COR-L47 (cell line): ENCODE measurements at regions not wholly inside any gene's neighbourhood (a gene's known extent, or its start where the extent isn't known, plus 50 kb on each side); places are given as distances from the start of the nearest gene placed in this dataset.

ENCODE experiments used
- DNase-seq: peaks from one replicate; lab custom pipeline; 2025; lab: John Stamatoyannopoulos, UW

DNA sequence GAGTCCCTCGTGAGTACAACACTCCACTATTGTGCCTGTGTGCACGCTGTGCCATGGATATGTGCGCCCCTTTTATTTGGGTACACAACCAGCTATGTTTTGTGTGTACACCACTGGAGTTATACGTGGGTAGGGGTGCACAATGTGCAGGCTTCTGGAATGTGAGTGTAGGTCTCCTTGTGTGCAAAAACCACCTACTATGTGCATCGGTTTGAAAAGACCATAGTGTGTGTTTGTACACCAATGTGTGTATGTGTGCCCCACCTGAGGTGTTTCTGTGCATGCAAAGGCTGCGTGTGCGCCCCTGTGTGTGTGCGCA lies 86.4 kb upstream of the ALDH1L1 start:
- no peak for DNase-seq

DNA sequence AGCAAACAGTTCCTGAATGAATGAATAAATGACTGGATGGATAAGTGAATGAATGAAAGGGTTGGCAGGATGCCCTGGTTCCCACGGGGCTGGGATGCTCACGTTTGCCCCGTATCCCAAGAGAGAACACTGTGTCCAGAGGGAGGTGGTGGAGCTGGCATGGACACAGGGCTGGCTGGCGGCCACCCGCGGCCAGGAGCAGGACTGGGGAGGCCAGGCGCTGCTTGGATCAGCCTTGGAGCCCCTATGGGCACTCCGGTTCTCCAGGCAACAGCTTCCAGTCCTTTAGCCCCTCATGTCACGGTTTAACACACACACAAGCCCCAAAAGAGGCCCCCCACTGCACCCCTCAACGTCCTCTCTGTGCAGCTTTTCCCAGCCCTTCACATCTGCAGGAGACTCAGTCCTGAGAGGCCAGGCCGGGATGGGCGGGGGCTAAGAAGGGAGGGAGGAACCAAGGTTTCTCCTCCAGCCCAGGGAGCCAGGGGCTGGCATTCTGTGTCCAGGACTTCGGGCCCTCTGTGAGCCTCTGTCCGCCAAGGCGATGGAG lies 86.0 kb upstream of the ALDH1L1 start:
- DNase-seq = no peak

DNA sequence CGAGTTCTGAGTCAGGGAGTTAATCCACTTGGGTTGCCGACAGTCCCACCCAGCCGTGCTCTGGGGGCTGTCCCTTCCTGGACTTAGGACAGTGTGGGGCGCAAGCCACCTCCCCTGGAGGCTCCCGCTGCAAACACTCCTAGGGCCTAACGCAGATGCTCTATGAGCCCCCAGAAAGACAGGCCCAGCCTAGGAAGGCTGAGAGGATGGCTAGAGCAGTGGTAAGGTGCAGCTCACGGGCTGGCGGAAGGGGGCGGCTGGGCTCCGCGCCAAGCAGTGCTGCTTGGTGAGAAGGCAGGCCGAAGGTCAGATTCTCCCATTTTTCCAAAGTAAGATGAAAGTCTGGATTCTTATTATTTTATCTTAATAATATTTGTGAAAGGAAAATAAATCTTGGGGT lies 84.6 kb upstream of the ALDH1L1 start:
- DNase-seq = no peak

DNA sequence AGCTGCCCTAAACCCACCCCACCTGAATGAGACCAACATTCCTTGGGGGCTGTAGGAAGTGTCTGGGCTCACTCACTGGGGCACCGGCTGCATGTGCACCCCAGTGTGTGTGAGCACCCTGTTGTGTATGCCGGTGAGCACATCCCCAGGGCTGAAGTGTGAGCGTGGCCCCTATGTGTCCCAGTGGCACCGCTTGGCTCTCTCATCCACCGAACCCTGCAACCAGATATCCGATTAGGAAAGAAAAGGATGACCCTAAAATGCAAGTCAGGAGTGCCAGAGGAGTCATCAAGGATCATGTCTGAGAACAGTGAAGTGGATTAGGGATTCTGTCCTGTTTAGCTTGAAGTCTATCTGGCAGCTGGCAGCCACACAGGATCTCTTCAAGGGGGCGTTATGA lies 84.0 kb upstream of the ALDH1L1 start:
- DNase-seq = no peak

DNA sequence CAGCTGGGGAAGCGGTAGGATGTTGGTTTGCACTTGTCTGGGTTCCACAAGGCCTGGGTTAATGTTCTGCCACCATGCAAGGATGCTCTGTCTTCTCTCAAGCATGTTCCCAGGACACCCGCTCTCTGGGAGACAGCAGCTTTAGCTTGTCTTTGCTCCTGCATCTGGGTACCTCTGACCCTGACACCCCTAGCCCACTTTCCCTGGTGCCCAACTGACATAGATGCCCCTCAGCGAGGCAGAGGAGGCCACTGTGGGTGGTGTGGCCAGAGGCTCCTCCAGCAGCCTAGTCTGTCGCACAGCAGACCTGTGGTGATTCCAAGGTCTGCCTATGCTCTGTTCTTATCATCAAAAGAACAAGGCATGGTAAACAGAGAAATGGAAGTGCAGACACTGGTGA lies 83.6 kb upstream of the ALDH1L1 start:
- DNase-seq = no peak

DNA sequence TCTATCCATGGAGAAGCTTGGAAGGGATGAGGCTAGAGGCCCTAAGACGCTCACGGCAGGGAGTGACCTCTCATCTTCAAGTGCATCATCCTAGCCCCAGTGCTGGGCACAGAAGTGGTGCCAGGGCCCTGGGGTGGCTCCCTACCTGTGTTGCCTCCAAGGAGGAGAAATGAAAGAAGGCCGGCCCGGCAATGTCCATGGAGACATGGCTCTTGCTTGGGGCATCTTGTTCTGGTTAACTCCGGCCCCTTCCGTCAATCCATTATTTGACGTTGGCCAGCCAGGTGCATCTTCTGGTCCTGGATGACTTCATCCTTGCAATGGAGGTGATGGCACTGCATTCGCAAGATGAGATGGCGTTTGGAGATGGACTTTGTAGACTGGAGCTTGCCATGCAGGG lies 83.2 kb upstream of the ALDH1L1 start:
- no peak for DNase-seq

DNA sequence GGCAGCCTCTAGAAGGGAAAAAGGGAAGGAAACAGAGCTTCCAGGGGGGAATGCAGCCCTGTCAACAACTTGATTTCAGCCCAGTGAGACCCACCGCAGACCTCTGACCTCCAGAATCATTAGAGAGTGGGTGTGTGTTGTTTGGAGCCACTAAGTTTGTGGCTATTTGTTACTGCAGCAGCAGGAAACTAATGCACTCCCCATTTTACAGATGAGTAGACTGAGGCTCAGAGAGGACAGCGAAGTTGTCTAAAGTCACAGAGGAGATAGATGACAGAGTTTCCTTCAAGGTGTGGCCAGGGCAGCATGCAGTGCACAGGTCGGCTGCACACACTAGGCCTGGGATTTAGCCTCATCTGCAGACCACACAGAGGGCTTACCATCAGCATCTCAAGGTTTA lies 81.8 kb upstream of the ALDH1L1 start:
- DNase-seq = no peak

DNA sequence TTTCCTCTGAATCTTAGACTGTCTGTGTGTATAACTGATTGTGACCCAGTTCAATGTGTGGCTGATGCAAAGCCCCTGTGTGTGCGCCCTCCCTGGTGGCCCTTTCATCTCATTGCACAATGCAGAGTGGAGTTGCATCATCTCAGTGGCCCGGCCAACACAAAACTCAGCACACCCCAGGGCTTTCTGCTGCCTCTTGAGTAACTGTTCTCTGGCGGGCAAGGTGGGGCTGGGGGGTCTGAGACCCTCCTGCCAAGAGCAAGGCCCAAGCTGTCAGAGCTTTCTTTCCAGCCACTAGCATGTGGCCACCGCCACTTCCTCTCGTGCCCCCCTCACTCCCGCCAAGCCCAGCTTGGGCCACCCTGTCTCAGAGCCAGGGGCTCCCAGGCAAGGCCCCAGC lies 80.7 kb upstream of the ALDH1L1 start:
- DNase-seq = no peak

DNA sequence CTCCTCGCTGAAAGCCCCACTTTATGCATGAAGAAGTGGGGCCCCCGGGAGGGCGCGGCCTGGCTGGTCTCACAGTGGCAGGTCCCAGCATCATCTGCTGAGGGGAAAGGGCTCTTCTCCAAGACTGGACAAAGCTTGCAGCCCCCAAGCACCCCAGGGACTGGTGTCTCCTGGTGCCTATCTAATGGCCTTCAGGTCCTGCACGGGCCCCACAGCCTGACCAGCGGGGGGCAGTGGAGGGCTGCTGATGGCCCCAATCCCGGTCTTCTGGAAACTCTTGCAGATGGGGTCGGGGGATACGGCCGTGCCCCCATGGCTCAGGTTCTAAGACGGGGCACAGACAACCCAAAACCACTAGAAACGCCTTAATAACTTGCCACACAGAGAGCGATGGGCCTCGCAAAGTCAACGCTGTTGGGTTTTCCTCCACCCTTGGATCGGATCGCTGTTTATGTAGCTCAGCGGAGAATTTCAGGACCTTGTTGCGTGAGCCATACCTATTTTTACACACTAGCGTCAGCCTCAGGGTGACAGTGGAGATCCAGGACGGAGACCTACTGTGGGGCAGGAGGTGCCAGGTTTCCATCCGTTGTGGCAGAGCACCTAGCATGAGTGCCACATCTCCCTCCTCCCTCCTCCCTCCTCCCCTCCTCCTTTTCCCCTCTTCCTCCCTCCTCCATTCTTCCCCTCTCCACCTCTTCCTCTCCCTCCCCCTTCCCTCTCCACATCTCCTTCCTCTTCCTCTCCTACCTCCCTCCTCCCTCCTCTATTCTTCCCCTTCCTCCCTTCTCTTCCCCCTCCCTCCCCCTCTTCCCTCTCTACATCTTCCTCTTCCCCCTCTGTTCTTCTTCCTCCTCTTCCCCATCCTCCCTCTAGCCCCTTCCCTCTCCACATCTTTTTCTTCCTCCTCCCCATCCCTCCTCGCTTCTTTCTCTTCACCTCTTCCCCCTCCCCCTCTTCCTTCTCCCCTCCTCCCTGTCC lies 79.3 kb upstream of the ALDH1L1 start:
- DNase-seq = no peak

DNA sequence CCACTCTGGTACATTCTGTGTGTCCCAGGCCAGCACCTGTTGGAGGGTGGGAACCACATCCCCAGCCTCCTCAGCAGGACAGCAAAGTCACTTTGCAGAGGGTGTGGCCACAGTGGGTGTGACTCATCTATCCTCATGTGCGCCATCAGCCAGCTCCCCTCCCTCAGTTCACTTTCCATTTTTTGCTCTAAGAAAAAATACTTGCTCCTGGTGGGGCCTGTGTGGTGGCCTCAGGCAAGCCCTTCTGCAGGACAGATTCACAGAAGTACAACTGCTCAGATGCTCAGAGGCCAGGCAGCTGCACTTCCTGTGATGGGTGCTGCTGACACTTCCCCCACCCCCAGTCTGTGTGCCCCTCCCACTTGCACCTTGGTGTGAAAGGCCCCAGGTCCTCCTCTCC lies 78.3 kb upstream of the ALDH1L1 start:
- no peak for DNase-seq

DNA sequence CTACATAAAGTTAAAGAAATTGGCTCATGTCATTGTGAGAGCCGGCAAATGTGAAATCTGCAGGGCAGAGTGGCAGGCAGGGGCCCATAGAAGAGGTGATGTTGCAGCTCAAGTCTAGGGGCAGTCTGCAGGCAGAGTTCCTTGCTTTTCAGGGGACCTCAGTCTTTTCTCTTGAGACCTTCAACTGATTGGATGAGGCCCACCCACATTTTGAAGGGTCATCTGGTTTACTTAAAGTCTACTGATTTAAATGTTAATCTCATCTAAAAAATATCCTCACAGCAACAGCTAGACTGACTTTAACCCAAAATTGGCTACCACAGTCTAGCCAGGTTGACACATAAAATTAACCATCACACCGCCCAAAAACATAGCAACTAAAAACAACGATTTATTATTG lies 77.6 kb upstream of the ALDH1L1 start:
- no peak for DNase-seq

DNA sequence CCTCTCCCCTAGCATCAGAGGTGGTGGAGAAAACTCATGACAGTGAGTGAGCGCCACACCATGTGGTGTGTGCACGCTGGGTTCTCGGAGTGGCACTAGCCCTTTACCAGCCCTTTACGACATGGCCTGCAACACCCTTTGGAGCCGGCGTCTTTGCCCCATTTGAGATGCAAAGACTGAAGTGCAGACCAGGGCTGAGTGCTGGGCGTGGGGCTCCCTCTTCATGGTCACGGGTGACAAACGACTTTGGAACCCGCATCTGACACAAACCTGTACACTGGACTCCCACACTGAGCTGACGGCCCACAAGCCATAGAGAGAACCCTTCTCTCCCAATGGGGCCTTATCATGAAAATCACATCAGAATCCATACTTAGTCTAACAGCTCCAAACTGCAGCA lies 76.8 kb upstream of the ALDH1L1 start:
- DNase-seq = no peak

DNA sequence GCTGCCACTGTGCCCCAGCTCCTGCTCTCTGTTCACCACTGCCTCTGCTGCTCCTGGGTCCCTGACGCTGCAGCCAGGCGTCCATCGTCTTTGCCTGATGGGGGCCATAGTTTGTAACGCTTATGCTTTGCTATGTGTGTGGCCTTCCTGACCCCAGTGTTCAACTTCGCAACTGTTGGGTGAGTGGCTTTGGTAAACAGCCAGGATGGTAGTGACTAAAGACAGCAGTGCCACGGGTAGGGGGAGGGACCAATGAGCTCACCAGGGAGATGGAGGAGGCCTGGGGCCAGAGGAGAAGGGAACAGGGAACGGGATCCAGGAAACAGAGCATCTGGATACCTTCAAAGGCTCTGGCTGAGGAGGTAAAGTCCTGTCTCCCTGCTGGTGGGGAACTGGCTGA lies 75.9 kb upstream of the ALDH1L1 start:
- no peak for DNase-seq

DNA sequence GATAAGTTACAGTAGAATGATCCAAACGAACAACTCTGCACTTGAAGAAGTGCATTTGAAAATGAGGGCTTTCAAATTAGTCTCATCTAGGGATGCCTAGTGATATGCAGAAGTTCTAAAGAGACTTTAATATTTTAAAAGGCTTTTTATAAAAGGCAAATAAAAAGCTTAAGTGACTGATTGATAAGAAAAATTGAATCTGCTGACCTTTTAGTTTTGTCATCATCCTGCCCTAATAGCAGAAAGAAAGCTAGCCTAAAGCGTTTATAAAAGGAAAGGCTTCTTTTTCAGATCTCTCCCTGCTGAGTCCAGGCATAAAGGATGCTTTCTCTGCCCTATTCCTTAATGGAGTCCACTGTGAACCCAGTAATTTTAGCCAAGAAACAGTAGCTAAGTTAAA lies 72.7 kb upstream of the ALDH1L1 start:
- DNase-seq = no peak

DNA sequence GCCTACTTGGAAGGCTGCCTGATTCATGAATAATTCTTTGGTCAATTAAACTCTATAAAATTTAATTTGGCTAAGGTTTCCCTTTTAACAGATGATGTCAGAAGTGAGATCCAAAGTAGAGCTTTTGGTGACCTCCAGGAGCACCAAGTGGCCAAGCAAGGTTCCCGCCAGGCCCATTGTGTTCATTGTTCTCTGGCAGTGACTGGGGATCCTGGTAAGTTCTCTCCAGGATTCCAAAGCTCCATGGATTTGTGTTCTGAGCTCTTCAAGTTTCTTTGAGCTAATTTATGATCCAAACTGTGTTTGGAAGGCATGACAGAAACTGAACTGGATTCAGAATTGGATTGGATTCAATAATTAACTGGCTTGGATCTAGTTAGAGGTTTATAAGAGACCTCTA lies 72.0 kb upstream of the ALDH1L1 start:
- no peak for DNase-seq

DNA sequence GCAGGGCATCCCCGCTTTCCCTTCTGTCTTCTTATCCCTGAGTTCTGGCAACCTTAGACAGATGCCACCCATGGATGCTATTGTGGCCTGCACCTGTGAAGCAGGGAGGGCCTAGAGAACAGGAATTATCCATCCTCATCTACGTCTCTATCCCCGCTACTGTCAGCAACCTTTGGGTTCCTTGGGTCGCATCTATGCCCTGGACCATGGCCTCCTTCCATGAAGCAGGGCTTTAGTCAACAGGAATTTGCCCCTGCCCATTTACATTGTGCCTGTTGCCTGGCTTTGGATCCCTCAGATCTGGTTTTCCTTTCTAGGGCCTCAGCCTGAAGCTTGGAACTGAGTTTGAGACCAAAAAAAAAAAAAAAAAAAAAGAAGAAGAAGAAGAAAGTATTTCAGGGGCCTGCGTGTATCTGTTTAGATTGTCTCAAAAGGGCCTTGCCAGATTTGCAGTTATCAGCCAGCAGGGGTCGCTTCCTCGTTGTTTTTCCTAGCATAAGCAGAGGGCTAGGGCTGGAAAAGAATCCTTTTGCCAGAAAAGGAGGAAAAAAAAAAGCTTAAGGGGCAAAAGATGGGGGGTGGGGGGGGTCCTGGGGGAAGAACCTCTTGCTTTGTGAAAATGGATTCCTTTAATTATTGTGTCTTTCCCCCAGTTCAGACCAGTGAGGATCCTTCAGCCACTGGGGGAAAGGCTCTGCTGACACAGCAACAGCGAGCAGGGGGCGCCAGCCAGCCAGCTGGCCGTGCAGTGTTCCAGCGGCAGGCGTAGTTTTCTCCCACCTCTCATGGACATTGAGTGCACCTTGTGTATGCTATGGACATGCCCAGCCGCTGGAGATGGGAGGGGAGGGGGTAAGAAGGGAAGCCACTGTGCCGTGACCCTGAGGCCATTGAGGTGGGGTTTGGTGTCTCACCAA lies 65.7 kb upstream of the ALDH1L1 start:
- peak; percentile 43 for DNase-seq
